ENCODE measurements at regions not wholly inside any gene's neighbourhood (a gene's known extent, or its start where the extent isn't known, plus 50 kb on each side); places are given as distances from the start of the nearest gene placed in this dataset.

GRCh38 chr15:99451484-99451883 lies 114.3 kb upstream of the MEF2A start:
- POLR2A ChIA-PET: interaction anchor here (0.9 to 1.2 kb wide), 2 partner anchors 18 to 114 kb away, joined by 3 to 8 read pairs; partner anchors contain the start of gene MEF2A

GRCh38 chr15:99452010-99452409 lies 113.8 kb upstream of the MEF2A start:
- H3K27ac ChIP-seq (ENCODE audit: extremely low read depth, low read depth, low read length): no peak overlapping the region
- TF ChIP-seq ZNF341 (tag by site-specific recombination; IDR thresholded peaks at IDR 0.05; ENCODE audit: low read depth) (no peak), BCL11A (tag by site-specific recombination; IDR thresholded peaks at IDR 0.05; ENCODE audit: low read depth) (no peak), ZNF404 (tag by site-specific recombination; IDR thresholded peaks at IDR 0.05) (no peak), TRIM28 (IDR thresholded peaks at IDR 0.05; ENCODE audit: borderline replicate concordance, low read length) (no peak), ZNF311 (tag by site-specific recombination; IDR thresholded peaks at IDR 0.05; ENCODE audit: borderline replicate concordance) (no peak), ZNF48 (tag by site-specific recombination; IDR thresholded peaks at IDR 0.05) (no peak), KLF8 (tag by site-specific recombination; IDR thresholded peaks at IDR 0.05) (no peak), ZNF473 (tag by site-specific recombination; IDR thresholded peaks at IDR 0.05) (no peak), ZBTB7A (tag by site-specific recombination; IDR thresholded peaks at IDR 0.05; ENCODE audit: low read depth) (no peak), ZNF169 (tag by site-specific recombination; IDR thresholded peaks at IDR 0.05) (no peak), ZFHX2 (tag by site-specific recombination; conservative IDR thresholded peaks at IDR 0.05) (no peak), ZNF792 (tag by site-specific recombination; IDR thresholded peaks at IDR 0.05) (no peak), YY1 (tag by site-specific recombination; IDR thresholded peaks at IDR 0.05) (no peak), GFI1B (tag by site-specific recombination; IDR thresholded peaks at IDR 0.05) (no peak), ZNF302 (tag by site-specific recombination; IDR thresholded peaks at IDR 0.05; ENCODE audit: low read depth) (no peak), ZNF140 (tag by site-specific recombination; IDR thresholded peaks at IDR 0.05) (no peak), PRDM6 (tag by site-specific recombination; IDR thresholded peaks at IDR 0.05) (no peak)
- H3K4me1 ChIP-seq (ENCODE audit: control insufficient read depth, insufficient read depth, low read length): peaks cover 7% of the 10 kb centered on the region
- no peak overlapping the region for H3K4me3 ChIP-seq (ENCODE audit: low read depth, low read length)
- CTCF ChIA-PET: no interaction called here
- no peaks in the 10 kb centered on the region for H3K36me3 ChIP-seq (ENCODE audit: control insufficient read depth in 2 of 2, insufficient read depth in 1 of 2, low read length in 2 of 2)
- H3K9me3 ChIP-seq (ENCODE audit: control insufficient read depth, insufficient read depth, low read depth, low read length): no peaks in the 10 kb centered on the region
- POLR2A ChIA-PET: no interaction called here

More at GRCh38 chr15:99451484-99451883, 114.3 kb upstream of the MEF2A start:
- Histone ChIP-seq H3K4me3 (ENCODE audit: low read depth, low read length) (no peak overlapping the region), H3K4me1 (ENCODE audit: control insufficient read depth, insufficient read depth, low read length) (peaks cover 7% of the 10 kb centered on the region), H3K36me3 (ENCODE audit: control insufficient read depth in 2 of 2, insufficient read depth in 1 of 2, low read length in 2 of 2) (no peaks in the 10 kb centered on the region), H3K9me3 (ENCODE audit: control insufficient read depth, insufficient read depth, low read depth, low read length) (no peaks in the 10 kb centered on the region), H3K27ac (ENCODE audit: extremely low read depth, low read depth, low read length) (no peak overlapping the region)
- CTCF ChIA-PET: interaction anchor here (0.7 kb wide), 1 partner anchor 254 kb away, joined by 3 read pairs; no protein-coding TSS in a partner anchor
- no peak for TF ChIP-seq ZNF658 (tag by site-specific recombination; IDR thresholded peaks at IDR 0.05)
- TF ChIP-seq ZNF175 (tag by site-specific recombination; IDR thresholded peaks at IDR 0.05): no peak
- no peak for TF ChIP-seq ZNF791 (tag by site-specific recombination; IDR thresholded peaks at IDR 0.05)
- TF ChIP-seq ZNF558 (tag by site-specific recombination; IDR thresholded peaks at IDR 0.05): no peak
- no peak for TF ChIP-seq ZNF23 (tag by site-specific recombination; IDR thresholded peaks at IDR 0.05; ENCODE audit: borderline replicate concordance)
- TF ChIP-seq ZNF473 (tag by site-specific recombination; IDR thresholded peaks at IDR 0.05): no peak
- no peak for TF ChIP-seq ZBTB1 (tag by site-specific recombination; IDR thresholded peaks at IDR 0.05)
- TF ChIP-seq ZNF114 (tag by site-specific recombination; IDR thresholded peaks at IDR 0.05): no peak
- no peak for TF ChIP-seq ZNF610 (tag by site-specific recombination; IDR thresholded peaks at IDR 0.05; ENCODE audit: borderline replicate concordance)
- TF ChIP-seq ZNF626 (tag by site-specific recombination; IDR thresholded peaks at IDR 0.05): no peak
- no peak for TF ChIP-seq ZNF146 (tag by site-specific recombination; IDR thresholded peaks at IDR 0.05)
- no peak for TF ChIP-seq KLF17 (tag by site-specific recombination; IDR thresholded peaks at IDR 0.05)
- TF ChIP-seq ZNF561 (tag by site-specific recombination; IDR thresholded peaks at IDR 0.05; ENCODE audit: borderline replicate concordance): no peak
- no peak for TF ChIP-seq AEBP2 (tag by site-specific recombination; IDR thresholded peaks at IDR 0.05; ENCODE audit: borderline replicate concordance)

Data from HEK293 (cell line).